Endothelial cell of umbilical vein (primary cell): ENCODE measurements at regions not wholly inside any gene's neighbourhood (a gene's known extent, or its start where the extent isn't known, plus 50 kb on each side); places are given as distances from the start of the nearest gene placed in this dataset.

Source experiments
- BruUV-seq: library from RNA; stranded (reverse); fragments of 400-500 nt; replicated peaks from 2 replicates; lab custom pipeline; 2021; lab: Mats Ljungman, UMichigan
- CTCF ChIA-PET: fragments of 300-600, 350-600 bp; sonication (Branson Sonifier 250); formaldehyde crosslinking; loops from one replicate; lab custom pipeline; 2021; ENCODE audit warnings: antibody characterized with exemption, inconsistent platforms; lab: Charles Lee
- POLR2A ChIA-PET: fragments of 300-600, 350-600 bp; sonication (Branson Sonifier 250); formaldehyde crosslinking; loops from one replicate; lab custom pipeline; 2021; ENCODE audit warnings: antibody characterized with exemption, inconsistent platforms; lab: Charles Lee
- DNase-seq: peaks from one replicate; pipeline ENCODE4 v3.0.0-alpha.2; 2011; ENCODE audit warnings: low read depth, low spot score
- FAIRE-seq: peaks from 2 replicates; lab custom pipeline; 2011; peaks lifted over from hg19 to GRCh38; lab: Jason Lieb, UNC
- H2AFZ ChIP-seq: 2 replicates; pipeline ENCODE4 v1.6.0; 2012; ENCODE audit warnings: low read depth, low read length, control low read depth, inconsistent platforms
- H3K27ac ChIP-seq: 2 replicates; pipeline ENCODE4 v1.5.1; 2011; ENCODE audit warnings: low read depth, mild to moderate bottlenecking, control low read depth, low read length, moderate library complexity; ENCODE audit not compliant: insufficient read depth
- H3K27me3 ChIP-seq, 2 experiments: 2 replicates each; pipeline versions ENCODE4 v1.6.0 to v1.6.1; 2011; ENCODE audit warnings: low read length in 2 of 2, mixed read lengths in 1 of 2; ENCODE audit not compliant: control insufficient read depth in 2 of 2, insufficient read depth in 2 of 2
- H3K36me3 ChIP-seq, 2 experiments: 2 replicates in 1 of 2; 3 replicates in 1 of 2; pipeline ENCODE4 v1.5.1; 2011; ENCODE audit warnings: low read length in 2 of 2, mild to moderate bottlenecking in 1 of 2, moderate library complexity in 1 of 2; ENCODE audit not compliant: control insufficient read depth in 2 of 2, insufficient read depth in 2 of 2; ENCODE audit errors: extremely low read depth in 1 of 2
- H3K4me1 ChIP-seq: 3 replicates; pipeline ENCODE4 v1.5.1; 2011; ENCODE audit warnings: mild to moderate bottlenecking, low read length; ENCODE audit not compliant: control insufficient read depth, insufficient read depth; ENCODE audit errors: extremely low read depth
- H3K4me2 ChIP-seq: 2 replicates; pipeline ENCODE4 v1.6.1; 2011; ENCODE audit warnings: low read length, control low read depth, mixed read lengths; ENCODE audit not compliant: insufficient read depth
- H3K4me3 ChIP-seq, 3 experiments: fragments of 200-600 bp in 1 of 3; sonication (generic), shearing (Covaris generic) in 1 of 3; replicated peaks in 1 of 3; 2 replicates each; pipeline ENCODE4 v1.5.1; 2011 to 2016; ENCODE audit warnings: control low read depth in 3 of 3, low read length in 3 of 3, mild to moderate bottlenecking in 2 of 3, inconsistent platforms in 1 of 3, low read depth in 1 of 3, moderate library complexity in 1 of 3; ENCODE audit not compliant: insufficient read depth in 1 of 3
- H3K79me2 ChIP-seq: 2 replicates; pipeline ENCODE4 v1.6.0; 2012; ENCODE audit warnings: low read length, inconsistent platforms; ENCODE audit not compliant: control insufficient read depth, insufficient read depth
- H3K9ac ChIP-seq: replicated peaks from 2 replicates; pipeline ENCODE3; 2011; ENCODE audit warnings: low read length, control low read depth; ENCODE audit not compliant: insufficient read depth; ENCODE audit errors: extremely low read depth
- H3K9me1 ChIP-seq: replicated peaks from 3 replicates; pipeline ENCODE4 v1.6.0; 2011; ENCODE audit warnings: mild to moderate bottlenecking, low read length; ENCODE audit not compliant: control insufficient read depth, insufficient read depth; ENCODE audit errors: extremely low read depth
- H3K9me3 ChIP-seq: replicated peaks from 2 replicates; pipeline ENCODE4 v1.5.1; 2012; ENCODE audit warnings: low read length, inconsistent platforms; ENCODE audit not compliant: control insufficient read depth, insufficient read depth
- H4K20me1 ChIP-seq: replicated peaks from 2 replicates; pipeline ENCODE3; 2011; ENCODE audit warnings: mild to moderate bottlenecking, low read length; ENCODE audit not compliant: control insufficient read depth, insufficient read depth; ENCODE audit errors: extremely low read depth
- EZH2 ChIP-seq: IDR thresholded peaks from 2 replicates; pipeline ENCODE4 v1.6.1; 2012; ENCODE audit warnings: borderline replicate concordance, low read depth, mild to moderate bottlenecking, moderate library complexity, low read length, inconsistent platforms; ENCODE audit not compliant: severe bottlenecking
- FOS ChIP-seq: IDR thresholded peaks from 2 replicates; pipeline ENCODE4 v1.6.1; 2011; ENCODE audit warnings: mild to moderate bottlenecking, low read length, moderate library complexity, borderline replicate concordance; ENCODE audit not compliant: insufficient read depth
- JUN ChIP-seq: IDR thresholded peaks from 2 replicates; pipeline ENCODE4 v1.6.1; 2011; ENCODE audit warnings: borderline replicate concordance, low read depth; ENCODE audit not compliant: insufficient read length, insufficient read depth
- MYC ChIP-seq: IDR thresholded peaks from one replicate; pipeline ENCODE4 v1.6.1; 2011; ENCODE audit warnings: mild to moderate bottlenecking, low read depth, low read length
- POLR2A ChIP-seq: IDR thresholded peaks from 2 replicates; pipeline ENCODE4 v1.6.1; 2012; ENCODE audit warnings: low read depth, mild to moderate bottlenecking, control low read depth, low read length
- dilution Hi-C: fragments of 300-500 bp; cut with MboI; formaldehyde crosslinking; loops from one replicate; pipeline ENCODE4 v1.15.0; 2019; ENCODE audit warnings: low sequenced_read_pairs; ENCODE audit not compliant: extremely low pct_ligation_motif_present
- intact Hi-C: fragments of 100-400 bp; cut with micrococcal nuclease; formaldehyde crosslinking; loops from one replicate; pipeline ENCODE4 v1.10.0; 2022

DNA sequence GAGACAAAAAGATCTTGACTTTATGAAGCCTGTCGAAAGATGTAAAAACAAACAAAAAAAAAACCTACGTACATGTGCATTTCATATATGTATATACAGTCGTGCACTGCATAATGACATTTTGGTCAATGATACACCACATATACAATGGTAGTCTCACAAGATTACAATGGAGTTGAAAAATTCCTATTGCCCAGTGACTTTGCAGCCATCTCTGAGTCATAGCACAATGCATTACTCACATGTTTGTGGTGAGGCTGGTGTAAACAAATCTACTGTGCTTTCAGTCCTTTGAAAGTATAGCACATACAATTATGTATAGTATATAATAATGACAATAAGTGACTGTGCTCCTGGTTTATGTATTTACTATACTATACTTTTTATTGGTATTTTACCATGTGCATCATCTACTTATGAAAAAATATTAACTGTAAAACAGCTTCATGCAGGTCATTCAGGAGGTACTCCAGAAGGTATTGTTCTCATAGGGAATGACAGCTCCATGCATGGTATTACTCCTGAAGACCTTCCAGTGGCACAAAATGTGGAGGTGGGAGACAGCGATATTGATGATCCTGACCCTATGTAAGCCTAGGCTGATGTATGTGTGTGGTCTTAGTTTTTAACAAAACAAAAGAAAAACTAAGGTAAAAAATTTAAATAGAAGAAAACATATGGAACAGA lies 73.7 kb upstream of the FST start:
- peak overlapping the region; percentile 6 for H3K4me2 ChIP-seq
- H2AFZ ChIP-seq, result no peak overlapping the region
- peak; percentile 72 for DNase-seq
- H3K79me2 ChIP-seq, result no peaks in the 10 kb centered on the region
- intact Hi-C loops, result no loop called here
- H3K4me3 ChIP-seq, result no peak overlapping the region
- dilution Hi-C loops, result no loop called here
- peak overlapping the region; percentile 45 for H3K27ac ChIP-seq
- peaks cover 9% of the 10 kb centered on the region for H3K4me1 ChIP-seq
- POLR2A ChIA-PET, result no interaction called here
- H4K20me1 ChIP-seq, result no peaks in the 10 kb centered on the region
- no peaks in the 10 kb centered on the region for H3K9me3 ChIP-seq
- no peaks in the 10 kb centered on the region for H3K9me1 ChIP-seq
- FAIRE-seq, result peak; percentile 53
- H3K36me3 ChIP-seq, result no peaks in the 10 kb centered on the region
- peak overlapping the region; percentile 9 for H3K9ac ChIP-seq
- no TSS peak for BruUV-seq
- TF ChIP-seq FOS (peak; percentile 90), POLR2A (no peak), JUN (peak; percentile 80)
- no peaks in the 10 kb centered on the region for H3K27me3 ChIP-seq
- CTCF ChIA-PET, result interaction anchor here (0.6 to 1.2 kb wide), 3 partner anchors 24 to 822 kb away, joined by 3 to 4 read pairs (median 3); no protein-coding TSS in a partner anchor

DNA sequence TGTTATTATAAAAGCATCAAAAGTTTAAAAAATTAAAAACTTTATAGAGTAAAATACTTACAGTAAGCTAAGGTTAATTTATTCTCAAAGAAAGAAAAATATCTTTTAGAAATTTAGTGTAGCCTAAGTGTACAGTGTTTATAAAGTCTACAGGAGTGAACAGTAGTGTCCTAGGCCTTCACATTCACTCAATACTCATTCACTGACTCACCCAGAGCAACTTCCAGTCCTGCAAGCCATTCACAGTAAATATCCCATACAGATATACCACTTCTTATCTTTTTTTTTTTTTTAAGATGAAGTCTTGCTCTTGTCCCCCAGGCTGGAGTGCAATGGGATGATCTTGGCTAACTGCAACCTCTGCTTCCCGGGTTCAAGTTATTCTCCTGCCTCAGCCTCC lies 73.1 kb upstream of the FST start:
- CTCF ChIA-PET, result interaction anchor here (0.6 to 1.2 kb wide), 2 partner anchors 23 to 65 kb away, joined by 3 to 4 read pairs; no protein-coding TSS in a partner anchor
- DNase-seq, result no peak
- no TSS peak for BruUV-seq

More for the DNA sequence above, 73.1 kb upstream of the FST start:
- Histone ChIP-seq H3K4me3 (no peak overlapping the region), H2AFZ (no peak overlapping the region), H3K79me2 (no peaks in the 10 kb centered on the region), H3K27ac (peak overlapping the region; percentile 45), H3K36me3 (no peaks in the 10 kb centered on the region), H3K9me3 (no peaks in the 10 kb centered on the region), H3K9ac (no peak overlapping the region), H3K4me1 (peaks cover 9% of the 10 kb centered on the region), H3K27me3 (no peaks in the 10 kb centered on the region), H4K20me1 (no peaks in the 10 kb centered on the region), H3K9me1 (no peaks in the 10 kb centered on the region), H3K4me2 (no peak overlapping the region)
- intact Hi-C loops, result no loop called here
- TF ChIP-seq MYC (no peak), EZH2 (no peak), JUN (no peak), FOS (peak; percentile 42)
- POLR2A ChIA-PET, result no interaction called here
- dilution Hi-C loops, result no loop called here
- no peak for FAIRE-seq
